NCI-H1105 (cell line): ENCODE measurements at regions not wholly inside any gene's neighbourhood (a gene's known extent, or its start where the extent isn't known, plus 50 kb on each side); places are given as distances from the start of the nearest gene placed in this dataset.
"Not testable (repeated sequence)": the region's sequence is repeated elsewhere in the genome, so short reads cannot be mapped to it uniquely, and the experiment has no call there.

ENCODE experiments used
- DNase-seq: peaks from one replicate; lab custom pipeline; 2025; lab: John Stamatoyannopoulos, UW

DNA sequence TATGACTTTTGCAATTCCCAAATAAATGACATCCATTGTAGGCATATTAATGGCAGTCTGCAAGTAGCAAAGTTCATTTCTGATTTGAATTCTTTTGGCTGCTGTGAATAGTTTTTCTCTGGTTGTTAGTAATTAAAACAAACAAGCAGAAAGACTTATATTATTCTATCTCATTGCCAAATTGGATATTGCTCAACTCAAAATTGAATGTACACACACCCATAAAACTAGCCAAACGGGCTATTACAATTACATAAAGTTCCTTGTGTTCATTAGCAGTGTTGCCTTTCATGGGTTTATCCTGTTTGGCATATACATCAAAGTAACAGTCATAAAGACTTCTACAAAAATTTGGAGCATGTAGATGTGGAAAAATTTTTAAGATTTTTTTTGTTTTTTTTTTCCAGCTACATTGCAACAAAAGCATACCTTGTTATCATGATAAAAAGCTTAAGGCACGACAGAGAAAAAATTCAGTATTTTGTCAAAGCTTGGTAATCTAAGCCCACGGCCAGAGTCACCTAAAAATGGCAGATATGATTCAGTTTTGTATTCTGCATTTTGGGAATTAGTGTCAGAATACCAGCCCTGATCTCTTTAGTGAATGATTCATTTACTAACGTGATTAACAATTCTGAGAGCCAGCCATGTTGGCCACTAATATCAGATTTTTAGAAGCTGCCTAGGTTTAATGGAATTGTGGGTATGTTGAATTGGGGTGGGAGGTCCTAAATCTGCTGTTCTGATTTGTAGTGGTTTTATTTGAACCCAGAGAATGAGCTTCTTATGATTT, 108.4 kb downstream of the KLF5 start:
- no peak for DNase-seq

DNA sequence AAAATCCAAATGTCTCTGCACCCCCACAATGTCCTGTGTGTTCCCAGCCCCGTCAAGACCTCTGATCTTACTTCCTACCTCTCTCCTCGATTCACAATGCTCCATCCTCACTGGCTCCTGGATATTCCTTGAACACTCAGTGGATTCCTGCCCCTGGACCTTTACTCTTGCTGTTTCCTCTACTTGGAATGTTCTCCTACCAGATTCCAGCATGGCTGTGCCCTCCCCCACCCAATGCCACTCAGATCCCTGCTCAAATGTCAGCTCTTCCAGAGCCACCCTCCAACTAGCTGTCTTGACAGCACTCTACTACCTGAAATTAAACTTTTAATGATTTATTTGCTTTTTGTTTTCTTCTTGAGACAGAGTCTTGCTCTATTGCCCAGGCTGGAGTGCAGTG, 107.4 kb downstream of the KLF5 start:
- DNase-seq, result no peak

DNA sequence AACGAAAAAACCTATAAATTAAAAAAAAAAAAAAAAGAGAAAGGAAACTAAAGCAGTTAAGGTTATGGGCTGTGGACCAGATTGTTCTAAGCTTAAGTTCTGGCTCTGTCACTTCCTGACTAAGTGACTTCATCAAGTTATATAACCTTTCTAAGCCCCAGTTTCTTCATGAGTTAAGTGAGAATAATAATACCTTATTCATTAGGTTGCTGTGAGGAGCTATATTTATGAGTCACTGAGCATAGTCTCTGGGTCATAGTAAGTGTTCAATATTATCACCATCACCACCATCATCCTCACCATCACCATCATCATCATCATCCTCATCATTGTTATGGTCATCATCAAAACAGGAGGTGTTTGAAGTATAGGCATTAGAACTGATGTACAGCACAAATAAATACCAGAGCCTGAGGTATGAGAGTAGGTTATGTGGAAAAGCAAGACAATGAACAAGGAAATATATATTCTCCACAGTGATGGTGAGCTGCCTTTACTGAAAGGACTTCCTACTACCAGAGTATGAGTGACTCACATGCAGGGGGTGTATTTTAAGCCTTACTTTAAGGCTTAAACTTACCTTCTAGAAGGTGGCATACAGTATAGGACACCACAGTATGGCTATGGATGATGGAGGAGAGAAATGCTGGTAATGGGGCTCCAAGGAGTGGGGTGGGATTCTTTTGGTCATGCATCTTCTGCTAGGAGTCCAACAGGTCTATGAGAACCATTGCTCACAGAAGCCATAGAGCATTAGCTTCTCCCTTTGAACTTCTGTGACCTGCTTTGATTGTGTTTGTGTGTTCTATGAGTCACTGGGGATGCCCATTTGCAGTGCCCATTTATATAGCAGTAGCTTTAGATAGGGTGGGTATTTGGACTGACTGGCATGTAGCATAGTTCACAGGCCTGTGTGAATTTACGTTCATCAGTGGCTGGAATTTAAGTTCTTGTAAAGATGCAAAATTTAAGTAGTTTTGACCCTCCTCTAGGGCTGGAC, 104.4 kb downstream of the KLF5 start:
- DNase-seq, result no peak

DNA sequence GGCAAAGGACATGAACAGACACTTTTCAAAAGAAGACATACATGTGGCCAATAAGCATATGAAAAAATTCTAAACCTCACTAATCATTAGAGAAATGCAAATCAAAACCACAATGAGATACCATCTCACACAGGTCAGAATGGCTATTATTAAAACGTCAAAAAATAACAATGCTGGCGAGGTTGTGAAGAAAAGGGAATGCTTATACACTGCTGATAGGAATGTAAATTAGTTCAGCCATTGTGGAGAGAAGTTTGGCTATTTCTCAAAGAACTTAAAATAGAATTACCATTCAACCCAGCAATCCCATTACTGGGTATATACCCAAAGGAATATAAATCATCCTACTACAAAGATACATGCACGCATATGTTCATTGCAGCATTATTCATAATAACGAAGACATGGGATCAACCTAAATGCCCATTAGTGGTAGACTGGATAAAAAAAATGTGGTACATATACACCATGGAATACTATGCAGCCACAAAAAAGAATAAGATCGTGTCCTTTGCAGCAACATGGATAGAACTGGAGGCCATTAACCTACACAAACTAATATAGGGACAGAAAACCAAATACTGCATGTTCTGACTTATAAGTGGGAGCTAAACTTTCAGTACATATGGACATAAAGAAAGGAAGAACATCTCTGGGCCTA, 101.7 kb downstream of the KLF5 start:
- DNase-seq, result not testable (repeated sequence)

DNA sequence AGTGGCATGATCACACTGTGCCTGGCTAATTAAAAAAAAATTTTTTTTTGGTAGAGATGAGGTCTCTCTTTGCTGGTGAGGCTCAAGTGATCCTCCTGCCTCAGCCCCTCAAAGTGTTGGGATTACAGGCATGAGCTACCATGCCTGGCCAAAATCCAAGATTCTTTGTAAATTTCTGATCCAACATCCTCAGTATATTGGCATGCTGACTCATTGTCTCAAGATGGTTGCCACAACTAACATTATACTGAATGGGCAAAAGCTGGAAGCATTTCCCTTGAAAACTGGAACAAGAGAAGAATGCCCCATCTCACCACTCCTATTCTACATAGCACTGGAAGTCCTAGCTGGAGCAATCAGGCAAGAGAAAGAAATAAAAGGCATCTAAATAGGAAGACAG, 100.0 kb downstream of the KLF5 start:
- no peak for DNase-seq

DNA sequence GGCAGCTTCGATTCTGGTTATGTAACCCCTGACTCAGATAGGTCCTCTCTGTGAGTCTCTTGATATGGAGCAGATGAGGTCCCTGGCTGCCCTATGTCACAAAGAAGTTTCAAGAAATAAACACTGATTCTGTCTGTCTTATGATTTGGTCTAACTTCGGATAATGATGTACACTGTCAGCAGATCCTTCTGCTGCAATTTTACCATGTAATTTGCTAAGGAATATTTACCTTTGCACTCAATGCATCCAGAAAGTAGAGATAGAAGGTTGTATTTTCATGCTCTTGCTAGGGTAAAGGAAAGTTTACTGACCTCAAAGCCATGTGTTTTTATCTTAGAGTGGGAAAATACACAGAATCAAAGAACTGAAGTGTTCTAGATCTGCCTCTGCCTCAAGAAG, 98.2 kb downstream of the KLF5 start:
- DNase-seq, result no peak

DNA sequence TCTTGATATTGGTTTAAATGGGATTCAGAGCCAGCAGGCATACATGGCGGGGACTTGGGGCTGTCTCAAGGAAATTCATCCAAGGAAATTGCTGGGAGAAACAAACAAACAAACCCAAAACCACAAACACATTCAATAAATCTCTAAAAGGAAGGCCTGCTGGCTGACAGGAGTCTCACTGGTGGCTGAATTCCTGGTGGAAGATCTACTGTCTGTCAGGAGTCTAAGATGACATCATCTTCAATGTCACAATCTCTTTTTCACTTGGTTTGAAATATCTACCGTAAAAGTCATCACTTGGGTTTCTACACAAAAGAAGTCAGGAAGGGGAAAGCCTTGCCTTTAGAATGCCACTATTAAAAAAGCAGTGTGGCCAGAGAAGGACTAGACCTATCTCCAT, 87.9 kb downstream of the KLF5 start:
- no peak for DNase-seq

DNA sequence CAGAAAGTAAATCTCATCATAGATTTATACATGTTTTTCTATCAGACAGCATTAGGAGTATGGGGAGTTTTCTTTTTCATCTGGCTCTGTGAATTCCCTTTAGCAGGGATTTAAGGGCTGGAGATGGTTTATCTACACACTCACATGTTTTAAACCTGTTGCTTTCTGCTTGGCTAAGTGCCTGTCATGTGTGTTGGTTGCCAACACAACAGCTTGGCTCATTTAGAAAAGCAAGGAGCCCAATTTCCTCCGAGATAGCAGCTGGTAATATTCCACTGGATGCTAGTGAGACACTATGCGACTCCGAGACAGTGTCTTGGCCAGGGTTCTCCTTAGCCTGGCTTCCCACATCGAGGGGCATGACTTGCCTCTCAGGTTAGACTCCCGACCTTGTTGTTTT, 83.3 kb downstream of the KLF5 start:
- DNase-seq, result no peak

DNA sequence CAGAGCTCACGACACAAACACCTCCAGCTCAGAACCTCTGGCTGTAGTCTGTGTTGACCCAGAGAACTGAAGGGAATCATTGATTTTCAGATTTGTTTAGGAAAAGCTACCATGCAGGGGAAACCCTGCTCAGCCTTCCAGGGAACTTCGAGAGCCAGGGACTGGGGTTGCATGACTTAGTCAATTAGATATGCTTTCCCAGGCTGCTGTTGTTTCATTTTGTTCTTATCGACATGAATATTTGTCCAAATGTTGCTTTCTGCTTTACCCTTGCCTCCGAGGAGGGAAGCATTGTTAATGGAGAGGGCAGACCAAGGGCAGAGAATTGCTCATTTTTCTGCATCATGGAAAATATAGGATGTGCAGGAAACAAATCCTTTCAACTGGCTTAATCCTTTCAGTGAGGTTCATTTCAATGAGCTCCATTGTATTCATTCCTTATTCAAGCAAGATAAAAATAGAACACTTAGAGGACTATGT, 82.5 kb downstream of the KLF5 start:
- no peak for DNase-seq

DNA sequence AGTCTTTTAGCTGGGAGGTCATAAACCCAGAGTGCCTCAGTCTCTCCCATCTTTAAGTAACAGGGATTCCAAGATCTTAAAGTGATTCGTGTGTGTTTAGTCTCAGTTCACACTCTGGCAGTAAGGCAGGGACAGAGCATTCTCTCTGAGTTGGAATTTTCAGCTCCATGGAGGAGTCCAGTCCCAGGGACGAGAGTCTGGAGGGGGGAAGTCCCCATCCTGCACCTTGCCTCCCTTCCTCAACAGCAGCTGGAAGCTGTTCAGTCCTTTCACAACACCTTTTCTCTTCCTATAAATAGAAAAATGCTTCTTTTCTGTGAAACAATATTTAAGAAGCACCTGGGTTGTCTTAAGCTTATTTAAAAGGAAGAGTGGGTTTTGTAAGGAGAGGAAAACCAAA, 82.0 kb downstream of the KLF5 start:
- DNase-seq, result no peak

DNA sequence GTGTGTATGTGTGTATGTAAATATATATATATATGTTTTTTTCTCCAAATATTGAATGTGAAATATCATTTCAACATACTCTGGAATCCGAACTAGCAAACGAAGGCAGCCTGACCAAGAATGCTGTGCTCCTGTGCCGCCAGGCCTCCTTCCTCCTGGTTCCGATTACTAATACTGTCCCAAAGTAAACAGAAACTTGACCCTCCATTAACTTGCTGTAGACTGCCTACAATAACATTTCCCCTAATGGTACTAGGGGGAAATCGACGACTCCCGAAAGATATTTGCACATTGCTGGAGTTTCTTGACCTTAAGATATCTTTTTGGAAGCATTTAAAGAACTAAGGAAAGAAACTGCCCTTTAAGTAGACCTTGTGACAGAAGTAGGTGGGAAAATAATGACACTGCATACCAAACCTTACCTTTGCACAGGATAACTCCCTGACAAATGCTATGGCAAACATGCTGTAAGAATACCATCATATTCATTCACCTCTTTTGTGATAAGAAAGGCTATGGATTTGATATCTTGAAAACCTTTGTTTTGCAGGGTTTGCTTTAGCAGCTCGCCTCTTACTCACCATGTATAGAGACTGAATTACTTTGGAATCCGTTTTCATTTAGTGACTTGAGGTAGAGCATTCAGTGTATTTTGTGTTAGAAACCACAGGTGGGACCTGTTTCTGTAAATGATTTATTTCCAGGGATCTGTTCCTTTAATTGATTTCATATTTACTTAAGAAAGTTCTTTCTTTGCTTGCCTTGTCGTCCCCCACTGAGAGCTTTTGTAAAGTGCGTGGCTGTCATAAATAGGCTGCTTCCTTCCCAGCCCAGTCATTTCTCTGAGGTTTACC, 80.1 kb downstream of the KLF5 start:
- DNase-seq, result no peak

DNA sequence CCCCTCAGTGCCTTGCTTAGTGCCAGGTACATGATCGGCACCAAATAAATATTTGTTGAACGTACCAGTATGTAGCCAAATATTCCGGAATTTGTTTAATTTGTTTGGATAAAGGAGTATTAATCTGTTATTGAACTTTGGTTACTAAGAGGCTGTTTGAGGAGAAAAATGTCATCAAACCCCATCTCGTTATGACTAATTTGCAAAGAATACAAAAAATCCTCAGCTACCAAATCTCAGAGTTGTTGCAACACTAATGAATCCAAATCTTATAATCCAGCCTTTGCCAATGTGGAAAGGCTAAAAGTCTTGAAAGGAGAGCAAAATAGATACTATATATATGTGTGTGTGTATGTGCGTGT, 79.5 kb downstream of the KLF5 start:
- no peak for DNase-seq

DNA sequence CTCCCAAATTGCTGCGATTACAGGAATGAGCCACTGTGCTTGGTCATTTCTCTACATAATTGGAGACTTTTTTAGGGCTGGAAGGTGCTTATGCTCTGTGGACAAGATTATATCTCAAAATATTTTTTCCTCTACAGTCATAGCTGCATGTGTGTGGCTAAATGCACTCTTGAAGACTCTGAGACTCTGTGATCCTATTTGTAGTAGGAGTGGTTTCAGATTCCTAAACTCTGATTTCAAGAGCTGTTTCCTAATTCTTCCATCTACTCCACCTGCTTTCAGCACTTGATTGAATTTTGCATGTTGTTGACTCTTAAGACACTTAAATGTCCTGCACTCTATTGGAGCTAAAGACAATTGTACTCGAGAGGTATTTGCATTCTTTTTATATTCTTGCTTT, 78.0 kb downstream of the KLF5 start:
- no peak for DNase-seq

DNA sequence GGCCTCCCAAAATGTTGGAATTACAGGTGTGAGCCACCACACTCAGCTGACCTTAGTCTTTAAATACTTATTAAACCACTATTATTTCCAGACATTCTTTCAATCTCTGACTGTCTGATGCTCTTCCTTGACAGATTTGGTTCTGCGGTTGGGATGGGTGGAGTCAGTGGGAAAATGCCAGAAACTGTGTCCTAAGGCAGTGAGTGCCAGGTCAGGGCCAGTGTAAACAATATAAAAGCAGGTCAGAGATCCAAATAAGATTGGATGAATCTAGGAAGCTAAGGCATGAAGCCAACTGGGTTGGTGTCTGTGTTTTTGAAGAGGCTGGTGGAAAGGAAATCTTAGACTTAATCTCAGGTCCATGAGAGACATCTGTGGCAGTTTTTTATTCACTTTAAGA, 74.7 kb downstream of the KLF5 start:
- DNase-seq, result no peak

DNA sequence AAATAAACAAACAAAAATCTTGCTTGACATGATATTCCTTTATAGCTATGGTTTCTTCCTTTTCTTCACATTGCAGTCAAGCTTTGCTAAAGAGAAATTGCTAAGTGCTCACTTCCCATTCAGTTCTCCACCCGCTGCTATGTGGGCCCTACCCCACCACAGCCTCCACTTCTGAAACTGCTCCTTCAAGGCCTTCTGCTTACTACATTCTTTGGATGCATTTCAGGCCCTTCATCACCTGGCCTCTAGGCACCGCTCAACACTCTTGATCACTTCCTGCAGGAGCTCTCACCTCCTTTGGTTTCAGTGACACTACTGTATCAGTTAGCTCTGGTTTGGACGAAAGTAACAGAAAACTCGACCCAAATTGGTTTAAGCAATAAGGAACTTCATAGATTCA, 72.4 kb downstream of the KLF5 start:
- no peak for DNase-seq

DNA sequence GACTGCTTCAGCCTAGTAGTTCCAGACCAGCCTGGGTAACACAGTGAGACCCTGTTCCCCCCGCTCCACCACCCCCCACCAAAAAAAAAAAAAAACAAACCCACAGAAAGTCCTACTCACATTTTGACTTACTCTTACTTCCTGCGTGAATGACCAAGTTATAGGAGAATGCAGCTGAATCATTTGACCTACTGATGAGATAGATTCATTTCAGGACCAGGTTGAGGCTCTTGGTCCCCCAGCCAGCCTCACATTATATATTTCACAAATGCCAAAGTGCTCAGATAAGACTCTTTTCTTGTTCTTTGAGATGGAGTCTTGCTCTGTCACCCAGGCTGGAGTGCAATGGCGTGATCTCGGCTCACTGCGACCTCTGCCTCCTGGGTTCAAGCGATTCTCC, 70.2 kb downstream of the KLF5 start:
- DNase-seq, result no peak
